ENCODE measurements at regions not wholly inside any gene's neighbourhood (a gene's known extent, or its start where the extent isn't known, plus 50 kb on each side); places are given as distances from the start of the nearest gene placed in this dataset.

GRCh38 chr15:91710080-91710698 lies 143.3 kb upstream of the SLCO3A1 start:
- no peaks in the 10 kb centered on the region for H3K4me1 ChIP-seq (ENCODE audit: control insufficient read depth, insufficient read depth, low read length)
- FAIRE-seq = no peak
- no peaks in the 10 kb centered on the region for H4K20me1 ChIP-seq (ENCODE audit: control insufficient read depth, insufficient read depth)
- in situ Hi-C loops (cut with MboI) (no loop called here), intact Hi-C loops (cut with micrococcal nuclease; ENCODE audit: unreplicated experiment) (no loop called here)
- no peaks in the 10 kb centered on the region; a peak in 1 of 4 replicates for H3K27me3 ChIP-seq (replicated peaks in 1 of 2; ENCODE audit: control insufficient read depth in 2 of 2, insufficient read depth in 2 of 2, low read length in 1 of 2)
- no peak overlapping the region for H2AFZ ChIP-seq (ENCODE audit: control insufficient read depth, low read depth, low read length)
- no peak overlapping the region for H3K27ac ChIP-seq (ENCODE audit: control insufficient read depth, insufficient read depth)
- H3K4me3 ChIP-seq = no peak overlapping the region
- no peak for ATAC-seq
- ChIA-PET CTCF (no interaction called here), POLR2A (no interaction called here), SMC1A (ENCODE audit: uncharacterized antibody, unreplicated experiment) (no interaction called here), RAD21 (ENCODE audit: unreplicated experiment) (no interaction called here)
- TF ChIP-seq PKNOX1 (IDR thresholded peaks at IDR 0.05) = no peak
- TF ChIP-seq HCFC1 (IDR thresholded peaks at IDR 0.05; ENCODE audit: low read length) = no peak
- no peak for TF ChIP-seq NRF1 (conservative IDR thresholded peaks at IDR 0.05; ENCODE audit: low read depth, low read length)
- no peak for TF ChIP-seq EP300 (IDR thresholded peaks at IDR 0.05; ENCODE audit: borderline replicate concordance in 1 of 2, control insufficient read depth in 1 of 2, low read depth in 2 of 2, low read length in 2 of 2)
- no peak for TF ChIP-seq CEBPB (IDR thresholded peaks at IDR 0.05; ENCODE audit: borderline replicate concordance in 1 of 2, low read depth in 2 of 2, low read length in 2 of 2)
- TF ChIP-seq TCF12 (IDR thresholded peaks at IDR 0.05; ENCODE audit: low read depth, low read length) = no peak
- TF ChIP-seq CBX3 (IDR thresholded peaks at IDR 0.05; ENCODE audit: borderline replicate concordance, low read depth) = no peak
- no peak for TF ChIP-seq RBBP5 (conservative IDR thresholded peaks at IDR 0.05)
- no peak for TF ChIP-seq POLR2AphosphoS5 (IDR thresholded peaks at IDR 0.05; ENCODE audit: low read length)
- TF ChIP-seq ATF7 (IDR thresholded peaks at IDR 0.05; ENCODE audit: low read depth) = no peak
- no peak for TF ChIP-seq BRCA1 (IDR thresholded peaks at IDR 0.05; ENCODE audit: low read depth, low read length)
- TF ChIP-seq NFYB (IDR thresholded peaks at IDR 0.05; ENCODE audit: insufficient read depth, low read depth, low read length) = no peak
- no peak for TF ChIP-seq NFIC (IDR thresholded peaks at IDR 0.05; ENCODE audit: low read depth, low read length)
- TF ChIP-seq BCL11A (IDR thresholded peaks at IDR 0.05; ENCODE audit: low read depth, low read length) = no peak
- no peak for TF ChIP-seq MLLT1 (IDR thresholded peaks at IDR 0.05)
- no peak for TF ChIP-seq CBX5 (IDR thresholded peaks at IDR 0.05; ENCODE audit: low read depth)
- no peak for TF ChIP-seq MEF2B (IDR thresholded peaks at IDR 0.05; ENCODE audit: partially characterized antibody, poor library complexity, severe bottlenecking)
- TF ChIP-seq ZZZ3 (IDR thresholded peaks at IDR 0.05; ENCODE audit: control insufficient read depth, insufficient read length, low read depth) = no peak
- TF ChIP-seq NFXL1 (IDR thresholded peaks at IDR 0.05; ENCODE audit: borderline replicate concordance) = no peak
- no peak for TF ChIP-seq BMI1 (IDR thresholded peaks at IDR 0.05; ENCODE audit: borderline replicate concordance)
- BruUV-seq (replicated peaks) = no TSS peak
- H3K9me3 ChIP-seq (replicated peaks; ENCODE audit: control insufficient read depth, insufficient read depth, low read length) = no peaks in the 10 kb centered on the region
- no peak for DNase-seq (ENCODE audit: low read depth, low spot score)
- no peak overlapping the region for H3K4me2 ChIP-seq (ENCODE audit: control insufficient read depth, insufficient read depth)
- no peaks in the 10 kb centered on the region for H3K36me3 ChIP-seq (ENCODE audit: control insufficient read depth in 2 of 2, insufficient read depth in 2 of 2, low read length in 1 of 2)
- no peaks in the 10 kb centered on the region for H3K79me2 ChIP-seq (ENCODE audit: control insufficient read depth, insufficient read depth, low read length)
- no peak overlapping the region for H3K9ac ChIP-seq (ENCODE audit: control insufficient read depth, insufficient read depth, low read length)
- 19% methylated on average over 3 of the region's 3 CpGs for WGBS (ENCODE audit: insufficient coverage, insufficient replicate concordance, low lambda C conversion rate, missing lambda C conversion rate)
